ENCODE measurements at regions not wholly inside any gene's neighbourhood (a gene's known extent, or its start where the extent isn't known, plus 50 kb on each side); places are given as distances from the start of the nearest gene placed in this dataset.

GRCh38 chr1:209375671-209376365 is 207.7 kb upstream of the CAMK1G start:
- DNase-seq = no peak

- no peak for DNase-seq
These were observed 206.7 kb upstream of the CAMK1G start for GRCh38 chr1:209376774-209377173.

- no peak for DNase-seq
These were observed 205.5 kb upstream of the CAMK1G start for GRCh38 chr1:209377995-209378394.

GRCh38 chr1:209379280-209379679 is 204.2 kb upstream of the CAMK1G start:
- DNase-seq = no peak

GRCh38 chr1:209380420-209380819 is 203.1 kb upstream of the CAMK1G start:
- no peak for DNase-seq

GRCh38 chr1:209382231-209383100 is 201.0 kb upstream of the CAMK1G start:
- DNase-seq = no peak

GRCh38 chr1:209383422-209383821 is 200.1 kb upstream of the CAMK1G start:
- no peak for DNase-seq

- DNase-seq = no peak
These were observed 199.4 kb upstream of the CAMK1G start for GRCh38 chr1:209383907-209384709.

GRCh38 chr1:209384710-209385550 is 198.6 kb upstream of the CAMK1G start:
- no peak for DNase-seq

- no peak for DNase-seq
These were observed 197.4 kb upstream of the CAMK1G start for GRCh38 chr1:209386156-209386555.

- no peak for DNase-seq
These were observed 196.1 kb upstream of the CAMK1G start for GRCh38 chr1:209387271-209387968.

GRCh38 chr1:209387969-209388329 is 195.6 kb upstream of the CAMK1G start:
- no peak for DNase-seq

- no peak for DNase-seq
These were observed 195.2 kb upstream of the CAMK1G start for GRCh38 chr1:209388358-209388757.

GRCh38 chr1:209389258-209389657 is 194.3 kb upstream of the CAMK1G start:
- DNase-seq = no peak

- DNase-seq = no peak
These were observed 193.5 kb upstream of the CAMK1G start for GRCh38 chr1:209389975-209390374.

- DNase-seq = no peak
These were observed 192.8 kb upstream of the CAMK1G start for GRCh38 chr1:209390764-209391163.

GRCh38 chr1:209391792-209392191 is 191.7 kb upstream of the CAMK1G start:
- DNase-seq = no peak

GRCh38 chr1:209395169-209395568 is 188.3 kb upstream of the CAMK1G start:
- no peak for DNase-seq

GRCh38 chr1:209397371-209397770 is 186.1 kb upstream of the CAMK1G start:
- no peak for DNase-seq

- DNase-seq = no peak
These were observed 185.6 kb upstream of the CAMK1G start for GRCh38 chr1:209397910-209398309.

All from renal pelvis (tissue), 1 donor.